GM18858 (cell line): ENCODE measurements at regions not wholly inside any gene's neighbourhood (a gene's known extent, or its start where the extent isn't known, plus 50 kb on each side); places are given as distances from the start of the nearest gene placed in this dataset.

Experiments
- ATAC-seq: cut with Tn5 transposase; IDR thresholded peaks from one replicate; pipeline ENCODE4 v1.9.1; 2021; ENCODE audit not compliant: unreplicated experiment

- ATAC-seq, result no peak
Observed at GRCh38 chr4:176441594-176441993, 121.8 kb downstream of the SPCS3 start.

GRCh38 chr4:176443117-176443516 is 123.4 kb downstream of the SPCS3 start:
- ATAC-seq, result no peak

- no peak for ATAC-seq
Observed at GRCh38 chr4:176443646-176444409, 124.1 kb downstream of the SPCS3 start.

GRCh38 chr4:176444741-176445140 is 125.0 kb downstream of the SPCS3 start:
- ATAC-seq, result no peak

- ATAC-seq, result no peak
Observed at GRCh38 chr4:176448761-176449160, 129.0 kb downstream of the SPCS3 start.

GRCh38 chr4:176451443-176451842 is 131.7 kb downstream of the SPCS3 start:
- ATAC-seq, result no peak

- ATAC-seq, result no peak
Observed at GRCh38 chr4:176453079-176453478, 133.3 kb downstream of the SPCS3 start.

GRCh38 chr4:176453658-176454057 is 133.9 kb downstream of the SPCS3 start:
- no peak for ATAC-seq

GRCh38 chr4:176464748-176465147 is 145.0 kb downstream of the SPCS3 start:
- peak; percentile 99 for ATAC-seq

- no peak for ATAC-seq
Observed at GRCh38 chr4:176467001-176467400, 147.2 kb downstream of the SPCS3 start.

- ATAC-seq, result no peak
Observed at GRCh38 chr4:176469546-176469945, 149.8 kb downstream of the SPCS3 start.

- no peak for ATAC-seq
Observed at GRCh38 chr4:176470671-176471070, 150.9 kb downstream of the SPCS3 start.

GRCh38 chr4:176475067-176475466 is 155.3 kb downstream of the SPCS3 start:
- no peak for ATAC-seq

- ATAC-seq, result no peak
Observed at GRCh38 chr4:176478076-176478475, 158.3 kb downstream of the SPCS3 start.

- peak; percentile 55 for ATAC-seq
Observed at GRCh38 chr4:176479767-176480166, 160.0 kb downstream of the SPCS3 start.

- no peak for ATAC-seq
Observed at GRCh38 chr4:176482972-176483371, 163.2 kb downstream of the SPCS3 start.

- no peak for ATAC-seq
Observed at GRCh38 chr4:176484301-176484984, 164.7 kb downstream of the SPCS3 start.

- ATAC-seq, result no peak
Observed at GRCh38 chr4:176489001-176489400, 169.2 kb downstream of the SPCS3 start.

- ATAC-seq, result peak; percentile 100
Observed at GRCh38 chr4:176492646-176493302, 173.0 kb downstream of the SPCS3 start.

GRCh38 chr4:176498617-176499256 is 179.0 kb downstream of the SPCS3 start:
- ATAC-seq, result no peak

GRCh38 chr4:176499518-176499917 is 179.8 kb downstream of the SPCS3 start:
- no peak for ATAC-seq
